KG1 (cell line): ENCODE measurements at regions not wholly inside any gene's neighbourhood (a gene's known extent, or its start where the extent isn't known, plus 50 kb on each side); places are given as distances from the start of the nearest gene placed in this dataset.

Source experiments
- DNase-seq: peaks from one replicate; lab custom pipeline; 2025; lab: John Stamatoyannopoulos, UW

DNA sequence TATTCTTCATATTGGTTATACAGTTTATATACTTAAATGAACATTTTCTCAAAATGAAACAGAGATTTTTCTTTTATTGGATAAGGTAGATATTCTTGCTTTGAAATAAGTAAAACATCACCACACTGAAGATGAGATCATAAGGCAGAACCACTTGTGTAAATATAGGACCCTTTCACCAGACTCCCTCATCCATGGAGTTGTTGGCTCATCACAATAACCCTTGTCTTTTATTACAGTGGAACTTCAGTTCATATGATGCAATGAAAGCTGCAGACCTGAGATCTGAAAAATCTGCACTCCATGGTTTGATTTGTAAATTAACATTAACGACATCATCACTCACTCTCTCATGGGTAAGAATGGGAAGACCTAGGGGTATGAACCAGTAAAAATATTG, 51.9 kb upstream of the DBX2 start:
- no peak for DNase-seq

DNA sequence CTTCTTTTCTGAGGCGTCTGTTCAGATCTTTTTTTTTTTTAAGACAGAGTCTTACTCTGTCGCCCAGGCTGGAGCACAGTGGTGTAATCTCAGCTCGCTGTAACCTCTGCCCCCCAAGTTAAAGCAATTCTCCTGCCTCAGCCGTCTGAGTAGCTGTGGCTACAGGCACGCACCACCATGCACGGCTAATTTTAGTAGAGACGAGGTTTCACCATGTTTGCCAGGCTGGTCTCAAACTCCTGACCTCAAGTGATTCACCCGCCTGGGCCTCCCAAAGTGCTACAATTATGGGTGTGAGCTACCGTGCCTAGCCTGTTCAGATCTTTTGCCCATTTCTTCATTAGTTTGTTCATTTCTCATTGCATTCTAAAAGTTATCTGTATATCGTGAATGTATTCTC, 55.1 kb upstream of the DBX2 start:
- DNase-seq = no peak

DNA sequence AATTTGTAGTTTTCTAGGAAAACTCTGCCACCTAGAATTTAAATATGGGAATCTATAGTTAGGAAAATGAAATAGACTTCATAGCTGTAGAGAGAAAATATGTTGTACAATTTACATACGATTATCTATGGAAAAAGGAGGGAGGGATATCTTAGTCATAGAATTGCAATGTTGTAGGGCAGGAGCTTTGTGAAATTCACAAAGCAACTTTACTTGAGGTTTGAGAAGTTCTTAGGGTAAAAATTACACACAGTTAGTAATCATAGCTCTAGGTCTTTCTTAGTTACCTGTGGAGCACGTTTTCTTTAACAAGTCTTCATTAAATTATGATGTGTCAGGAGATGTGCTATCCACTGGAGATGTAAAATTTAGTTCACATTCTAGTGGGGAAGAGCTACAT, 61.4 kb upstream of the DBX2 start:
- DNase-seq = no peak

DNA sequence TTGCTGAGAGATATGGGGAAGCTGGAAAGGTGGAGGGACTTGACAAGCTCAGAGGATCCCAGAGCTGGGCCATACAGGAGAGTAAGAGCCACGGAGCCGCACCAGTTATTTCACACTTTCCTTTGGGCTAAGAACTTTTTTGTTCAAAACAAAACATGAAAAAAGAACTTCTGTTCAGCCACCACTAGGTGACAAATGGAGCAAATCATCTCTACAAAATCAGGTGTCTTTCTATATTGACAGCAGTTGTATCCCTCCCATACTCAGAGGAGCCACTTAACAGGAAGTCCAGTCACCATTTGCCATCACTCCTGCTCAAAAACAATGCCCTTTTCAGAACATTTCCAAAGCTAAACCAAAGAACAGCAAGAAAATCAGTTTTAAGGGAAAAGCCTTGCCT, 70.3 kb upstream of the DBX2 start:
- DNase-seq = no peak

DNA sequence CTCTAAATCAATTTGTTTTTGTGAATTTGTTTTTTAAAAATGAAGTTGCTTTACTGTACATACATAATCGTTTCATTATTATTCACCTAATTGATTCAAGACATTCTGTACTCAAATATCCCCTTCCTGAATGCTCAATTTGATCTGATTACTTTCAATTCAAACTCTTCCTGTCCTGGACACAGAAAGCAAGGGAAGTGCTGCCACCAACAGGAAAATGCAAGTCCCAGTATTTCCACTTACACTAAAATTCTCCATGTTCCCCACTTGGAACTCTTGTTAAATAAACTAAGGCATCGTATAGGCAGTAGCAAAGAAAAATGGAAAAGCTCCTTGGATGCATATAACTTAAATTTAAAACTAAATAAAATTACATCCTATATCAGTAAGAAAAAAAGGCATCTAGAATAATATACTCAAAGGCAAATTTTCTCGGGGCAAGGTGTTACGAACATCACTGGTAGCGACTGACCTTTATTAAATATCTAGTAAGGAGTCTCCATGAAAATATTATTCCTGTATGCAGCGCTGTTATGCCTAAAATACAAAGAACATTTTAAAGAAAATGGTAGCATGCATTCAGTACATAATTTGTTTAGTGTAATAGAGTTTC, 72.0 kb upstream of the DBX2 start:
- no peak for DNase-seq

DNA sequence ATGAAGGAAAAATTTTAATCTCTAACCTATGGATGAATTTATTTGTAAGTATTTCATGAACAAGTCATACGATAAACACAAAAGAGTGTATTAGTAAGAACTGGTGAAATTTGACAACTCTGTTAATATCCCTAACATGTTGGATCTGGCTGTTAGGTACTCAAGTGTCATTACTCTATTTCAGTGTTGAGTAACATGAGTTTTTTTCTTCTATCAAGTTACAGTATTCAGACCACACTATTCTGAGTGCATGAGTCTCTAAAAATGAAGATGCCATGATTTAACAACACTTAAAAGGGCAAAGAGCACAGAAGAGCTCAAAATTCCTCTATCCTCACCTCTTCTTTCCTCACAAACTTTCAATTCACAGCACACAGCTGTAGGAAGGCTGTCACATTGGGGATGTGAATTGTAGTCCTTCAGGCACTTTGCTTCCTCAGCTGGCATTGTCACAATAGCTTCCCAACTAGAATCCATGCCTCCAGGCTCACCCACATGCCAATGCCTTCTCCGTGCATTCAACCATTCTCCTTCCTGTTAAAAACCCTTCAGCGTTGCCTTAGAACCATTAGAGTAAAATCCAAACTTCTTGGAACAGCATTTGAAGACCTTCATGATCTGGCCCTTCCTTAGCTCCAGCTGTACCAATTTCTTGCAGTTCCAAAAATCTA, 73.7 kb upstream of the DBX2 start:
- DNase-seq = no peak

DNA sequence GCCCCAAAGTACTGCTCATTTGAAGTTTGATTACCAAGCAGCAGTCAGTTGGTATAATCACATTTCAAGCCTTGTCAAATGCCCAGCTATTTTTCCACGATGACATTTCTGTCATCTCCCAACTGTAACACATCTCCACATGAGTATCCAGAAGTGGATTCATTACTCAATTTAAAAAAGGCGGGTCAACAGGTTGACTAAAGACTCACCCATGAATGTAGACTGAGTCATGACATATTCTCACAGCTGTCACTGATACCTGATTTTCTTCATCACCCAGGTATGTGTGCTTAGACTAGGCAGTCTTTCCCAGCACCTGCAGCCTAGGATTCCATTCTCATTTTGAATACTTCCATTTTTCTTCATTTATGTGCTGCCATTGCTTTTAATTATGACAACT, 75.1 kb upstream of the DBX2 start:
- no peak for DNase-seq

DNA sequence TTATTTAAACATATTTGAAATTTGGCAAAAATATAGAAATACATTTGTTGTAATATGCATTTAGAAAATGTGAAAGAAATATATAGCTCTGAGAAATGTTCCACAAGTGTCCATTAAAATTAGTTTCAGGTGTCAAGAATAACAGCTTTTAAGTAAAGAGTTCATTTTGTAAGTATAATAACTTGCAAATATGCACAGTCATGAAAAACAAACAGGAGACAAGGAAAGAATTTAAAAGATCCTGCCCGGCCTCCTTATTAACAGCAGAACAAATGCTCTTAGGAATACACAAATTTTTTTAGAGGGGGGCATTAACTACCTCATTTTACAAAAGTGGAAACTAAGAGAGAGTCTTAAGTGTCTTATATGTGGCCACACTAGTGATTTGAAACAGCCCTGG, 77.7 kb upstream of the DBX2 start:
- no peak for DNase-seq

DNA sequence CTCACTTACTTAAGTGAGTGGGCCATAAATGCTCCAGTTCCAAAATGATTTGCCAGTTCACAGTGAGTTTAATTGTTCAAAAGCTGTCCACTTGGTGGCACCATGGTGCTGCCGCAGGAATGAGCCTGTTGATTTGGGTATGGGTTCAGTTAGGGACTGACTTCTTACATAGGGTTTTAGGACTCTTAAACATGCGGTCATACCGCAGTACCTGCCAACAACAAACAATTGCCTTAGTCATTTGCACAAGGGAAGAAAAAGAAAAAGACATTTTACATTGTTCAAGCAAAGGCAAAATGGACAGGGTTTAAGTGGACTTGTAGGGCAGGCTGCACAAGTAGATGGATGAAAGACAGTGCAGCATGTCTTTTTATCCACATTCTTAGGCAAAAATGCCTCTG, 80.0 kb upstream of the DBX2 start:
- peak; percentile 60 for DNase-seq

DNA sequence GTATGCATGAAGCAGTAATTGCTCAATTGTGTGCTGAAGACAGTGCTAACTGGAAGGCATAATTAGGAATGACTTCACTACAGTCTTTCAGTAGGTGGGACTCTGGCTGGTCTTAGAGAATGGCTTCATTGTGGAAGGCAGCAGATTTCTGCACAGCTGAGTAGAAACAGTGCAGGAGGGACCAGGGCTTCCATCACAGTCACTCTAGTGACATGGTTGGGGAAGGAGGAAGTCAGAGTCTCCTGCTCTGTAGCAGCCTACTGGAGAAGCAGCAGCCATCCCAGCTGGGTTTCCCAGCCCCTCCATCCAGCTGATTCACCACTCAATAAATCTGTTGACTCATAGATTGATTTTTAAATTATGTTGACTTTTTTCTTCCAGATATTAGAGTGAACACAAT, 80.6 kb upstream of the DBX2 start:
- no peak for DNase-seq

DNA sequence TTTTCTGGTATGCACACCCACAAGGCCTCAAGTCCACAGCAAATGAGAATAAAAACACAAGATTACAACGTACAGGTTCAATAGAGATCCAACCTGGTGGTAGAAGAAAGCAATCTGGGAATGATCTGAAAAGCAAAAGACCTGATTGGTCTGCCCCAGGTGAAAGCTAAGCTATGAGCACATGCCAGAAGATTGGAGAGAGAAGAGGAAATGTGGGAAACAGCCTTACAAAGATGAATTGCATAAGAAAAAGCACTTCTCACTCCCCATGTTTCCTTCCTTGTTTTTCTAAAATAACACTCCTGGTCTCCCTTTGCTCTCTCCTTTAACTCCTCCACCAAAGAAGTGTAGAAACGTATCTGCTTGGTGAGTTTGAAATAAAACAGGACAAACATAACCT, 77.3 kb upstream of the ANO6 start:
- no peak for DNase-seq

DNA sequence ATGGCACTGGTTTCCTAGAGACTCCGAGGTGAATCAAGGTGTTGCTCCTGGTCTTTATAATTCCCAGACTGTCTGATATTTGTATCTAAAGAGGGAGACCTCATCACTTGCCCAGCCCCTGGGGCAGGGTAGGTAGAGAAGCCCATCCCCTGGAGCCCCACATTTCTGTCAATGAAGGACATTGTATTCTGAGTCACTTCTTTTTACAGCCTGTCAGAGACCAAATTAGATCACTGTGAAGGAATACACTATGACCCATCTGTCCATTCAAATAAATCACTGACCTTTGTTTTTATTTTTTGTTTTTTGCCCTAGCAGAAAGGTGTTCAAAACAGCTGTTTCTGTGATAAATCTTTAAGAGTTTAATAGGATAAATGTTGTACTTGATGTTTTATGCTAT, 67.9 kb upstream of the ANO6 start:
- DNase-seq = no peak

DNA sequence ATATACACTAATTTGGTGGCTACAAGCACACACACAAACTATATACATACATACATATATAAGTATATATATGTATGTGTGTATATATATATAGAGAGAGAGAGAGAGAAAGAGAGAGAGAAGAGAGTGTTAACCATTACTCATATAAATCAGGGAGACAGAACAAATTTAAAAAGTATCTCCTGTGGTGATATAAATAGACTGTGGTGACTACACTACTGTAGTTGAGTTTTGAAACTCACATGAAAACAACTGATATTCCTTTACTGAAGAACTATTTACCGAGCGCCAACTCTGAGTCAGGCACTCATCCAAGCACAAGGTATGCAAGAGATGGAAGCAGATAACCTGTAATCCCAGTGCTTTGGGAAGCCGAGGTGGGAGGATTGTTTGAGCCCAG, 67.3 kb upstream of the ANO6 start:
- no peak for DNase-seq

DNA sequence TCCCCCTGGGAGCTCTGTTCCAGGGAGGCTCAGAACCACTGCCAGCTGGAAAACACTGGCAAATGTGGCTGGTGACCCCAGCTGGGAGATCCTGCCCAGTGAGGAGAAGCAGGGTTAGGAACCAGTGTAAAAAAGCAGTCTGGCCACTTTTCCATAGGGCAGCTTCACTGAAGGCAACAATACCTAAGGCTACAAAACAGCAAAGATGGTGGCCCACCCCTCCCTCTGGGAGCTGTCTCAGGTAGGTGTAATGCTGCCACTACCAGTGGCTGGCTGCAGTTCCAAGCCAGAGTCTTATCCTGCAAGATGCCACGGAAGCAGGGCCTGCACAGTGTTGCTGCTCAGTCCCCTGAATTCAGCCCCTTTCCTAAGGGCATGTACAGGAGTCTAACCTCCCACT, 50.6 kb upstream of the ANO6 start:
- DNase-seq = no peak

DNA sequence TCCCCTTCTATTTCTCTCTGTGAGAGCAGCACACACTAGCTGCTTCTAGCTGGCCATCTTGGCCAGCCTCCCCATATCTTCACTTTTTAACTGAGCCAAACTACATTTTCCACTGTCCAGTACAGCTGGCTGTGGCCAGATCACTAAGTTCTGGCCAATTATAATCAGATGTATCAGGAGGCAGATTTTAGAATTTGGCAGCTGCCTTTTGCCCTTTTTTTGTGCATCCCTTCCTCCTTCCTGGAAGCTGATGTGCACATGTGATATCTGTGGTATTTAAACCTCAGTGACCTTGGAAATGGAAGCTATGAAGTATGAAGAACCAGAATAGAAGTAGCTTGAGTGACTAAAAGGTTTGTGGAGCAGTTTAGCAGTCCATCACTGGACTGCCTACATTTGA, 49.8 kb upstream of the ANO6 start:
- no peak for DNase-seq
